ENCODE measurements at regions not wholly inside any gene's neighbourhood (a gene's known extent, or its start where the extent isn't known, plus 50 kb on each side); places are given as distances from the start of the nearest gene placed in this dataset.

DNA sequence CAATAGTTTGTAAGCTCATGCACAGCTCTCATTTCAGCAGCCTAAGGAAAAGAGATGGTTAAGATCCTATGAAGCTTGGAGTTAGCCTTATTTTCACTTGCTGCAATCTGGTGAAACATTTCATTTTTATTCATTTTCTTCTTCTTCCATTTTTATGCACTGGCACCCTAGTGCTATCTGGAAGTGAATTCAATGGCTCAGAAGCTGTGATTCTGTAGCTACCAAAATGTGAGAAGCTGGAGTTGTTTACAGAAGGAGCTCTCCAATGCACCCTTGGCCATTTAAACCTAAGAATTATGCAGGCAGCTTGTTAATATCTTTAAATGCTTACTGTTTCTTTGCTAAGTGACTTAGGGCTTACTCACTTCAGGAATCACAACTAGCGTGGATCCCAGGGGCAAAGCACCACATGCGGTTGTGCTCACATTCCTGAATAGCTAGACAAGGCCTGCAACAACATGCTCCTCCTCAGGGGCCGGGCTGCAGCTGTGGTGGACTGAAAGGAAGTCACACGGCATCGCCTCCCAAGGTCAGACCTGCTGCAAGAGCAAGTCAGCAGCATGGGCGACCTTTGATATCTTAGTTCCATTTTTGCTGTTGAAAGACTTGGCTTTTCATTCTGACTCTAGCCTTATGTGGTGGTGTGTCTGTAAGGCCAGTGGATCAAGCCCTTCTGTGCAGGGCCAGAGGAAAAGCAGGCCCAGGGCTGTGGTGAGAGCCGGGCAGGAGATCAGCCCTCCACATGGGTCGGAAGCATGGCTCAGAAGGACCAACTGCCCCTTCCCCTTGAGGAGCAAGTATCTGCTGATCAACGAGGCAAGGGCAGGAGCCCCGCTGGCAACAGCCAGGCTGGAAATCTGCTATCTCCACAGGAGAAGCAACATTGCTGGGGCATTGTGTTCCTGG lies 91.9 kb upstream of the MBL2 start:
- Histone ChIP-seq H3K36me3 (ENCODE audit: control insufficient read depth in 1 of 2, insufficient read depth in 2 of 2, low read length in 2 of 2) (no peaks in the 10 kb centered on the region), H3K9me2 (ENCODE audit: insufficient read depth) (no peaks in the 10 kb centered on the region), H3K27ac (ENCODE audit: low read depth, low read length) (no peak overlapping the region), H3K79me2 (ENCODE audit: insufficient read depth, low read length) (no peaks in the 10 kb centered on the region), H3K27me3 (ENCODE audit: insufficient read depth, low read length) (no peaks in the 10 kb centered on the region), H3K4me3 (replicated peaks in 1 of 2; ENCODE audit: low read depth in 1 of 2, low read length in 2 of 2) (no peak overlapping the region), H3K9me3 (ENCODE audit: control insufficient read depth in 1 of 2, insufficient read depth in 1 of 2, low read depth in 1 of 2, low read length in 2 of 2) (no peaks in the 10 kb centered on the region), H3K4me2 (ENCODE audit: low read length) (no peak overlapping the region), H3K9ac (ENCODE audit: low read length) (no peak overlapping the region), H3K4me1 (ENCODE audit: control insufficient read depth in 1 of 2, insufficient read depth in 2 of 2, low read length in 2 of 2) (no peaks in the 10 kb centered on the region), H4K20me1 (ENCODE audit: insufficient read depth) (no peaks in the 10 kb centered on the region), H2AFZ (ENCODE audit: low read depth, low read length, poor library complexity, severe bottlenecking) (no peak overlapping the region)
- POLR2A ChIA-PET: no interaction called here
- intact Hi-C loops (cut with micrococcal nuclease): no loop called here
- ATAC-seq (no peak), DNase-seq (ENCODE audit: low read depth, low spot score) (no peak)
- RAD21 ChIA-PET (ENCODE audit: low non-redundant PET in 1 of 2, low total read pairs in 2 of 2, uncharacterized antibody in 2 of 2, unreplicated experiment in 2 of 2): no interaction called here
- BruUV-seq (replicated peaks): no TSS peak
- CTCF ChIA-PET: no interaction called here
- TF ChIP-seq CEBPB (IDR thresholded peaks at IDR 0.05; ENCODE audit: low read depth) (no peak), SRF (IDR thresholded peaks at IDR 0.05; ENCODE audit: low read depth) (no peak), ZNF274 (IDR thresholded peaks at IDR 0.05; ENCODE audit: low read depth, low read length) (no peak)

DNA sequence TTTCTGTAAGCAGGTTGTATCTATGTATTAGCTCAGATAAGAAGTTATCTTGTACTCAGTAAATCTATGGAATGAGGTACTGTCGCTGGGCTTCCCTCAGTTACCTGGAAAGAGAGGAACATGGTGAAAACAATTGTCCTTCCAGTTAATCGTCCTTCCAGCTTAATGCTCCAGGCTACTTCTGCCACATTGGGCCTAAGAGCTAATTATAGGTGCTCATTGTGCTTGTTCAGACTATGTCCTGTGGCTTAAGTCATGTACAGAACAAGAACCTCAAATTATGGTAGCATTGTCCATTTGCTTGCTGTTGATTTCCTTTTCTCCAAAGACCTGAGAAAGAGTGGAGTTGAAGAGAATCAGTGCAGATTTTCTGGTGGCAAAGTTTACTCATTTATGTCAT lies 86.1 kb upstream of the MBL2 start:
- no peaks in the 10 kb centered on the region for H3K79me2 ChIP-seq (ENCODE audit: insufficient read depth, low read length)
- RAD21 ChIA-PET (ENCODE audit: low non-redundant PET in 1 of 2, low total read pairs in 2 of 2, uncharacterized antibody in 2 of 2, unreplicated experiment in 2 of 2): no interaction called here
- no peaks in the 10 kb centered on the region for H3K36me3 ChIP-seq (ENCODE audit: control insufficient read depth in 1 of 2, insufficient read depth in 2 of 2, low read length in 2 of 2)
- intact Hi-C loops (cut with micrococcal nuclease): no loop called here
- BruUV-seq (replicated peaks): no TSS peak
- H3K9me2 ChIP-seq (ENCODE audit: insufficient read depth): no peaks in the 10 kb centered on the region
- H3K27me3 ChIP-seq (ENCODE audit: insufficient read depth, low read length): no peaks in the 10 kb centered on the region
- CTCF ChIA-PET: no interaction called here
- no peak overlapping the region for H3K9ac ChIP-seq (ENCODE audit: low read length)
- TF ChIP-seq, protein P1, sequence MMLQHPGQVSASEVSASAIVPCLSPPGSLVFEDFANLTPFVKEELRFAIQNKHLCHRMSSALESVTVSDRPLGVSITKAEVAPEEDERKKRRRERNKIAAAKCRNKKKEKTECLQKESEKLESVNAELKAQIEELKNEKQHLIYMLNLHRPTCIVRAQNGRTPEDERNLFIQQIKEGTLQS (IDR thresholded peaks at IDR 0.05): no peak
- TF ChIP-seq, protein P2, sequence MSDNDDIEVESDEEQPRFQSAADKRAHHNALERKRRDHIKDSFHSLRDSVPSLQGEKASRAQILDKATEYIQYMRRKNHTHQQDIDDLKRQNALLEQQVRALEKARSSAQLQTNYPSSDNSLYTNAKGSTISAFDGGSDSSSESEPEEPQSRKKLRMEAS (IDR thresholded peaks at IDR 0.05): no peak
- TF ChIP-seq FOSL1 (IDR thresholded peaks at IDR 0.05; ENCODE audit: low read depth) (no peak), EZH2phosphoT487 (IDR thresholded peaks at IDR 0.05; ENCODE audit: borderline replicate concordance) (no peak), EGR1 (IDR thresholded peaks at IDR 0.05; ENCODE audit: low read depth) (no peak), CEBPB (IDR thresholded peaks at IDR 0.05; ENCODE audit: low read depth) (no peak), EZH2 (IDR thresholded peaks at IDR 0.05) (no peak), POLR2A (IDR thresholded peaks at IDR 0.05; ENCODE audit: borderline replicate concordance, extremely low read depth, insufficient read depth, insufficient read length) (no peak), RAD21 (IDR thresholded peaks at IDR 0.05; ENCODE audit: low read depth) (no peak), SP1 (IDR thresholded peaks at IDR 0.05; ENCODE audit: low read depth) (no peak), JUND (IDR thresholded peaks at IDR 0.05) (no peak)
- TF ChIP-seq, protein P3, sequence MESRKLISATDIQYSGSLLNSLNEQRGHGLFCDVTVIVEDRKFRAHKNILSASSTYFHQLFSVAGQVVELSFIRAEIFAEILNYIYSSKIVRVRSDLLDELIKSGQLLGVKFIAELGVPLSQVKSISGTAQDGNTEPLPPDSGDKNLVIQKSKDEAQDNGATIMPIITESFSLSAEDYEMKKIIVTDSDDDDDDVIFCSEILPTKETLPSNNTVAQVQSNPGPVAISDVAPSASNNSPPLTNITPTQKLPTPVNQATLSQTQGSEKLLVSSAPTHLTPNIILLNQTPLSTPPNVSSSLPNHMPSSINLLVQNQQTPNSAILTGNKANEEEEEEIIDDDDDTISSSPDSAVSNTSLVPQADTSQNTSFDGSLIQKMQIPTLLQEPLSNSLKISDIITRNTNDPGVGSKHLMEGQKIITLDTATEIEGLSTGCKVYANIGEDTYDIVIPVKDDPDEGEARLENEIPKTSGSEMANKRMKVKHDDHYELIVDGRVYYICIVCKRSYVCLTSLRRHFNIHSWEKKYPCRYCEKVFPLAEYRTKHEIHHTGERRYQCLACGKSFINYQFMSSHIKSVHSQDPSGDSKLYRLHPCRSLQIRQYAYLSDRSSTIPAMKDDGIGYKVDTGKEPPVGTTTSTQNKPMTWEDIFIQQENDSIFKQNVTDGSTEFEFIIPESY (IDR thresholded peaks at IDR 0.05; ENCODE audit: extremely low read depth, insufficient replicate concordance, low read length): no peak
- TF ChIP-seq, protein P4, sequence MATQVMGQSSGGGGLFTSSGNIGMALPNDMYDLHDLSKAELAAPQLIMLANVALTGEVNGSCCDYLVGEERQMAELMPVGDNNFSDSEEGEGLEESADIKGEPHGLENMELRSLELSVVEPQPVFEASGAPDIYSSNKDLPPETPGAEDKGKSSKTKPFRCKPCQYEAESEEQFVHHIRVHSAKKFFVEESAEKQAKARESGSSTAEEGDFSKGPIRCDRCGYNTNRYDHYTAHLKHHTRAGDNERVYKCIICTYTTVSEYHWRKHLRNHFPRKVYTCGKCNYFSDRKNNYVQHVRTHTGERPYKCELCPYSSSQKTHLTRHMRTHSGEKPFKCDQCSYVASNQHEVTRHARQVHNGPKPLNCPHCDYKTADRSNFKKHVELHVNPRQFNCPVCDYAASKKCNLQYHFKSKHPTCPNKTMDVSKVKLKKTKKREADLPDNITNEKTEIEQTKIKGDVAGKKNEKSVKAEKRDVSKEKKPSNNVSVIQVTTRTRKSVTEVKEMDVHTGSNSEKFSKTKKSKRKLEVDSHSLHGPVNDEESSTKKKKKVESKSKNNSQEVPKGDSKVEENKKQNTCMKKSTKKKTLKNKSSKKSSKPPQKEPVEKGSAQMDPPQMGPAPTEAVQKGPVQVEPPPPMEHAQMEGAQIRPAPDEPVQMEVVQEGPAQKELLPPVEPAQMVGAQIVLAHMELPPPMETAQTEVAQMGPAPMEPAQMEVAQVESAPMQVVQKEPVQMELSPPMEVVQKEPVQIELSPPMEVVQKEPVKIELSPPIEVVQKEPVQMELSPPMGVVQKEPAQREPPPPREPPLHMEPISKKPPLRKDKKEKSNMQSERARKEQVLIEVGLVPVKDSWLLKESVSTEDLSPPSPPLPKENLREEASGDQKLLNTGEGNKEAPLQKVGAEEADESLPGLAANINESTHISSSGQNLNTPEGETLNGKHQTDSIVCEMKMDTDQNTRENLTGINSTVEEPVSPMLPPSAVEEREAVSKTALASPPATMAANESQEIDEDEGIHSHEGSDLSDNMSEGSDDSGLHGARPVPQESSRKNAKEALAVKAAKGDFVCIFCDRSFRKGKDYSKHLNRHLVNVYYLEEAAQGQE (IDR thresholded peaks at IDR 0.05; ENCODE audit: low read depth): no peak
- POLR2A ChIA-PET: no interaction called here
- H3K4me1 ChIP-seq (ENCODE audit: control insufficient read depth in 1 of 2, insufficient read depth in 2 of 2, low read length in 2 of 2): no peaks in the 10 kb centered on the region
- H3K4me2 ChIP-seq (ENCODE audit: low read length): no peak overlapping the region
- no peaks in the 10 kb centered on the region for H4K20me1 ChIP-seq (ENCODE audit: insufficient read depth)
- H3K4me3 ChIP-seq (replicated peaks in 1 of 2; ENCODE audit: low read depth in 1 of 2, low read length in 2 of 2): no peak overlapping the region
- DNase-seq (ENCODE audit: low read depth, low spot score) (no peak), ATAC-seq (no peak)
- H3K27ac ChIP-seq (ENCODE audit: low read depth, low read length): no peak overlapping the region
- no peaks in the 10 kb centered on the region for H3K9me3 ChIP-seq (ENCODE audit: control insufficient read depth in 1 of 2, insufficient read depth in 1 of 2, low read depth in 1 of 2, low read length in 2 of 2)
- H2AFZ ChIP-seq (ENCODE audit: low read depth, low read length, poor library complexity, severe bottlenecking): no peak overlapping the region
